ENCODE measurements at regions not wholly inside any gene's neighbourhood (a gene's known extent, or its start where the extent isn't known, plus 50 kb on each side); places are given as distances from the start of the nearest gene placed in this dataset.
"Not testable (repeated sequence)": the region's sequence is repeated elsewhere in the genome, so short reads cannot be mapped to it uniquely, and the experiment has no call there.

DNA sequence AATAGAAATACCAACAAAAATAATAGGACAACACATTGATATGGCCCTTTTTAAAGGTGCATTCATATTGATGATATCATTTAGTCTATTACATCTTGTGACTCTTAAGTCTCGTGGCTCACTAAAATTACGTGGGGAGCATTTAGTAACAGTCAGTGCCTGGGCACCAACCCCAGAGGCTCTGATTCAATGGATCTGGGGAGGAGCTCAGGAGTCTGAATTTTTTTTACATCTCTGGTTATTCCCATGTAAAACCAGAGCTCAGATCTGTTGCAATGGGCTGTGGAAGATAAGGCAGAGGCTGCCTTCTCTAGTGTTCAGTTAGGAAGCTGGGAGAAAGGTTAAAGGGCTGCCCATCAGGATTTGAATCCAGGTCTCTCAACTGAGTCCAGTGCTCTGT is 549.9 kb upstream of the CDH5 start:
- no peak for FAIRE-seq
- DNase-seq (ENCODE audit: low spot score) = no peak

GRCh38 chr16:65815707-65816106 is 550.8 kb upstream of the CDH5 start:
- DNase-seq (ENCODE audit: low spot score) = no peak
- no peak for FAIRE-seq

GRCh38 chr16:65813879-65814278 is 552.6 kb upstream of the CDH5 start:
- not testable (repeated sequence) for FAIRE-seq; DNase-seq (ENCODE audit: low spot score)

DNA sequence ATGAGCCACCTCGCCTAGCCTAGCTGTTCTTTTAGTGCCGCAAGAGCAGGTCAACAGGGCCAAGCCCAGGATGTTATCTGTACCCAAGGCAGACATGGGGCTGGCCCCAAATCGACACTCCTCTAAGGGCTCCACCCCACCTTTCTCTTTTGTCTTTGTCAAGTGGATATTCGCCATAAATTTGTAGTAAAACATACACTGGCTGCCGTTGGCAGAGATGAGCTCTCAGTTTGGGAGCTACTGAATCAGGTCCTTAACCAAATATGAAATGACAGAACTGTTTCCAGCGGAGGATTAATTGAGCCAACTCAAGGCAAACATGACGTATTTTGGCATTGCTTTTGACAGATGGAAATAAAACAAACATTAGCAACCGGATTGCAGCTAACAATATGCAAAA is 556.9 kb upstream of the CDH5 start:
- FAIRE-seq = no peak
- no peak for DNase-seq (ENCODE audit: low spot score)

DNA sequence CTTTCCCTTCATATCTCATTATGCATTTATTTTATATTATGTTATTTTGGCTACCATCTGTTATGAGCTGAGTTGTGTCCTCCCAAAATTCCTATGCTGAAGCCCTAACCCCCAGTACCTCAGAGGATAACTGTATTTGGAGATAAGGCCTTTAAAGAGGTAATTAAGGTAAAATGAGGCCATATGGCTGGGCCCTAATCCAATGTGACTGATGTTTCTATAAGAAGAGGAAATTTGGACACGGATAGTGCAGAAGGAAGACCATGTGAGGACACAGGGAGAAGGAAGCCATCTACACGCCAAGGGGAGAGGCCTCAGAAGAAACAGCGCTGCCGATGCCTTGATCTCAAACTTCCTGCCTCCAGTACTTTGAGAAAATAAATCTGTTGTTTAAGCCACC is 557.7 kb upstream of the CDH5 start:
- FAIRE-seq = no peak
- no peak for DNase-seq (ENCODE audit: low spot score)

DNA sequence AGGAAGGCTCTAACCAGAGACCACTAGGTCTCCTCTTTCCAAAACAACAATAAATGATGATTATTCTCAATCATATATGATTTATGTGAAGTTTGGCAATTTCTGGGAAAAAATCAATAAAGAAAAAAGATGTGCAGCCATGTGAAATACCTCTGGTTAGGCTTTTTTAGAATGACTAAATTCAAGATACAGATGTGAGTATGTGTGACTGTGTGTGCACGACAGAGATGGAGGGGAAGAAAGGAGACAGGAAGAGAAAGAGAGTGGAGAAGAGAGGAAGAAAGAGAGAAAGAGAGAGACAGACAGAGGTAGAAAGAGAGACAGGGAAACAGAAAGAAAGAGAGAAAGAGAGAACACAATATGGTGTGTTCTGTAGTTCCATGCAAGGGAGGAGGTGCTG is 558.6 kb upstream of the CDH5 start:
- no peak for FAIRE-seq
- DNase-seq (ENCODE audit: low spot score) = no peak

DNA sequence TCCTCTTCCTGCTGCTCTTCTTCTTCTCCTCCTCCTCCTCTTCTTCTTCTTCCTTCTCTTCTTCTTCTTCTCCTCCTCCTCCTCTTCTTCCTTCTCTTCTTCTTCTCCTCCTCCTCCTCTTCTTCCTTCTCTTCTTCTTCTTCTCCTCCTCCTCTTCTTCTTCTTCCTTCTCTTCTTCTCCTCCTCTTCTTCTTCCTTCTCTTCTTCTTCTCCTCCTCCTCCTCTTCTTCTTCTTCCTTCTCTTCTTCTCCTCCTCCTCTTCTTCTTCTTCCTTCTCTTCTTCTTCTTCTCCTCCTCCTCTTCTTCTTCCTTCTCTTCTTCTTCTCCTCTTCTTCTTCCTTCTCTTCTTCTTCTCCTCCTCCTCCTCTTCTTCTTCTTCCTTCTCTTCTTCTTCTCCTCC is 560.8 kb upstream of the CDH5 start:
- not testable (repeated sequence) for DNase-seq (ENCODE audit: low spot score); FAIRE-seq

DNA sequence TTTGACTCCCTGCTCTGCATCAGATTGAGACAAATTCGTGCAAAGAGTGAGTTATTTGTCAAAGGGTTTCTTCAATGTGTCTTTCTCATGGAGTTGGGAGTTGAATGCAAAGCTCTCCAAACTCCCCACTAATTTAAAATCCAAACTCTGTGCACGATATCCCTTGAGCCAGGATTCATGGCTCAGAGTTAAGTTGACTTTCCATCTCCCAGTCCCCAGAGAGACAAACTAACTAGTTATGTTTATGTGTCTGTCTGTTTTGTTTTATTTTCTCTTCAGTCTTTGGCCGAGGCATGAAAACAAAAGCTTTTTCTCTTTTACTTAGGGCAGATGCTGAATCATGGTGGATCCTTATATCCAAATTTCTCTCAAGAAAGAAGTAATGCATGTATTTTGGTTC is 570.0 kb upstream of the CDH5 start:
- FAIRE-seq = no peak
- no peak for DNase-seq (ENCODE audit: low spot score)

- no peak for DNase-seq (ENCODE audit: low spot score)
These were observed 571.5 kb upstream of the CDH5 start for GRCh38 chr16:65794973-65795372.

DNA sequence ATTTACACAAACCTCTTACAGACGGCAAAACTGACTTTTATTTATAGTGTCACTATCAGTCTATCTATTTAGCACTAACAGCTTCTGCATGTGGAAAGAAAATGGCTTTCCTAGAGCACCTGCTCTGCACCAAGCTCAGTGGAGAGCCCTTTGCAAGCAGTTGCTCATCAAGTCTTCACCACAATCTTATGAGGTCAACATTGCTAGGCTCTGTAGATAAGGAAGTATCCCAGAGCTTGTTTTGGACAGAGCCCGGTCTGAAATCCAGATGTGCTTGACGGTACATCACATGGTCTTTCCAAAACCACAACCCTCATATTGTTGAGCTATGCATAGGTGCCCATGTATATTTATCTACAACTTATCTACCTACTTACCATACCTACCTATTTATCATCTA is 572.7 kb upstream of the CDH5 start:
- no peak for FAIRE-seq

More at GRCh38 chr16:65794973-65795372, 571.5 kb upstream of the CDH5 start:
- FAIRE-seq = no peak

GRCh38 chr16:65790768-65791167 is 575.7 kb upstream of the CDH5 start:
- DNase-seq (ENCODE audit: low spot score) (no peak), FAIRE-seq (no peak)

More for the DNA sequence above, 572.7 kb upstream of the CDH5 start:
- no peak for DNase-seq (ENCODE audit: low spot score)

- no peak for DNase-seq (ENCODE audit: low spot score)
- no peak for FAIRE-seq
These were observed 577.1 kb upstream of the CDH5 start for GRCh38 chr16:65789161-65789945.

GRCh38 chr16:65788434-65789140 is 577.9 kb upstream of the CDH5 start:
- DNase-seq (ENCODE audit: low spot score) = no peak
- FAIRE-seq = no peak

DNA sequence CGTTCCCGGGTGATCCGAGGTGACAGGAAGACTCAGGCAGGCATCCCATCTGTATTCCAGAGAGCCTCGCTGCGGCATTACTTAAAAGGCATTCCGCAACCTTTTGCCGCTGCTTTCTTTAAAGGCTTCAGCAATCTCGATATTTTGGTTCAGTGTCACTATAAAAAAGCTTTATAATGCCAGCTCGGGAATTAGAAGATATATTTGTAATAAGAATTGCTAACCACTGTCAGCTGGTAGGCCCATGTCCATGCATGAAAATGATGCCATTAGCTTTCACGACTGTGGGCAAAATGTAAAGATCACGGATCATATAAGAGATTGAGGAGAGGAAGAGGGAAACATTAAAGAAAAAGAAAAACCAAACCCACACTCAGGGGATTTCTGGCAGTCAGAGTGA is 578.6 kb upstream of the CDH5 start:
- DNase-seq (ENCODE audit: low spot score) = no peak
- FAIRE-seq = no peak

DNA sequence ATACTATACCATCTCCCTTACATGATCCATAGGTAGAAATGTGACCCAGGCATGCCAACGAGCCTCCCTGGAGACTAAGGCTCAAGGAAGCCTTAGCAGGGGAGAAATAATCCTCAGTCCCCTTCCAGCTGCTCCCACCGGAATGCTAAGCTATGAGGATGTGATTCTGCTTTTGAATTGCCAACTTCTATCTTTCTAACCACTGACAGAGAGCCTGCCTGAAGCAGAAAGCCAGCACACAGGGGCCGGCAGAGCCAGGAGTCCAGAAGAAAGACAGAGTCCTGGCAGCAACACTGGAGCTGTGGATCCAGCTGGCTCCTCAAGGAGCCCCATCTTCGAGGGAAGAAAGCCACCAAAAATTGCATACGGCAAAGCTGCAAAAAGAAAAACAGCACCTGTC is 579.6 kb upstream of the CDH5 start:
- FAIRE-seq (no peak), DNase-seq (ENCODE audit: low spot score) (no peak)

DNA sequence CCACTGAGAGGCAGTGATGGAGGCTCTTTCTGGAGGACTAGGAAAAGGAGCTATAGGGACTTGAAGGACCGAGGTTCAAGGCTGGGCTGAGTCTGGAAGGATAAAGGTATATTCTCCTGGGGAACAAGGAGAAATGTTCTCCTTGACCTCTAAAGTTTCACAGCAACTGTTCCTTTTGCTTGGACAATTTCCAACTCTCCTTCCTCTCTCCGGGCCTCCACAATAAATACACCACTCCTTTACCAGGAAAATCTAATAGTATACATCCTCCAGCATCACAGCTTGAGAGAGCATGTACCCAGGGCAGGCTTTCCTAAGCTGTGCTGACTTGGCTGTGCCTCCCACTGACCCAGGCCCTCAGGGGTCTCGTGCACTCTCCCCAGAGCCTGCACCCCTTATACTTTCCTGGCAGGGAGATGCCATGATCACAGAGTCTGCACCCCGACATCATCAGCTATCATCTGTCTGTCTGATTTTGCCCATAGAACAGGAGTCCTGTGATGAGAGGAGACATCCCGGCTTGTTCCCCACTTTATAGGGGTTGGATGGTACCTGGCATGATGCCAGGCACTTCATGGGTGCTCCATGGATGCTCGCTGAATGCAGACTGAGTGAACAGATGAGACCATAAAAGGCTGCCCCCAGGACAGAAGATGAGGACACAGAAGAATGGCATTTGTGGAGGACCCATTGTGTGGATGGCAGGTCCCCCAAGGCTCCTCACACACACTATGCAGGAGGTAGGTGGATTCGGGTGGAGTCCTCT is 582.6 kb upstream of the CDH5 start:
- DNase-seq (ENCODE audit: low spot score) (no peak), FAIRE-seq (no peak)

DNA sequence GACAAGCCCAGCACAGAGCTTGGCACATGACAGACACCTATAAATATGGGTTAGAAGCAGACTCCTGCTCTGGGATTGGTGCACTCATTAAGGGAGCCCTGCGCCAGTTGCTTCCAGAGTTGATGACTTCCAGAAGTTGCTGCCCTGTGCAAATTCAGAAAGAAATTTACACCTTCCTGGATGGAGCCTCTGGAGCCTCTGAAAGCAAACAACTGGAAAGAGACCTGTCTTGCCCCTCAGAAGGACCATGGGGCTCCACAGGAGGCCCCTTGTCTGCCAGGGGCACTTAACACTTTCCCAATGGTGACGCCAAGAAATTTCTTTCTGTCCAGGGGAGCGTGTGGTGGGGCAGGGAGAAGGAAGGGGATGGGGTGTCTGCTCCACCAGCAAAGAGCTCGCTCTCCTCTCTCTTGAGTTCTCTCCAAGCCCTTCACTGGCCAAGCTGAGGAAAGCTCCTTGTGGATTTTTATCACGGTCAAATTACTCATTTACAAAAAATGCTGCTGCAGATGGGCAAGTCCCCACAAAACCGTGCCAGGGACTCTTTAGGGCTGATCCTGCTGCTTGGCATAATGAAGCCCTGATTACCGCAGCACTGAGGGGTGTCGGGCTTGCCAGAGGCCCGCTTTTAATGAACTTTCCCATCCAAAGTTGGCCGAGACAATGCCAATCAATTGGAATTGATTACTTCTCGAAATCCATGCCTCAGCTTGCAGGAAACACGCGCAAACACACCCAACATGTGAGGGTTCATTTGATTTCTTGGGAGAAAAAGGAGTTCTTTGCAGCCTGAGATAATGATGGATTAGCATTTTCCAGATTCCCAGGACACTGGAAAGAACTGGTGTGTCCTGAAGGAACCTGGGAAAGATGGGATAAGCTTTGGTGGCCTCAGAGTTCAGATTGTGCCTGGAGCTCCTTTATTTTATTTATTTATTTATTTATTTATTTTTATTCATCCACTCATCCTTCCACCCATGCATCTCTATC is 583.6 kb upstream of the CDH5 start:
- no peak for DNase-seq (ENCODE audit: low spot score)

DNA sequence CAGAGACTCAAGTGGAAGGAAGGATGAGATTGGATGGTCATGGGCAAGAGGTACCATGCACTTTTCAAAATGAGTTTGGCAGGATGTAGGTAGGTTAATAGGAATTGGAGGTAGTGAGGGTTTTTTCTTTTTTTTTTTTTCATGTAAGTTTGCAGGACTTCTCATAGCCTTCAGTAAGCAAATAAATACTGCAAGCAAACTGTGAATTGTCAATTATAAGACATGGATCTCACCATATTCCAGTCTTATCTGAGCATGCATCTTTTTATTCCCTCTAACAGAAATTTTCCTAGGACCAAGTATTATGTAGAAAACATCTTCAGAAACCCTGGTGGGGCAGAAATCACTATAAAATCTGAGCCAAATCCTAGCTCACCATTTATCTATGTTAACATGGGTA is 584.6 kb upstream of the CDH5 start:
- DNase-seq (ENCODE audit: low spot score) (no peak), FAIRE-seq (no peak)

More for the DNA sequence above, 583.6 kb upstream of the CDH5 start:
- FAIRE-seq = no peak

DNA sequence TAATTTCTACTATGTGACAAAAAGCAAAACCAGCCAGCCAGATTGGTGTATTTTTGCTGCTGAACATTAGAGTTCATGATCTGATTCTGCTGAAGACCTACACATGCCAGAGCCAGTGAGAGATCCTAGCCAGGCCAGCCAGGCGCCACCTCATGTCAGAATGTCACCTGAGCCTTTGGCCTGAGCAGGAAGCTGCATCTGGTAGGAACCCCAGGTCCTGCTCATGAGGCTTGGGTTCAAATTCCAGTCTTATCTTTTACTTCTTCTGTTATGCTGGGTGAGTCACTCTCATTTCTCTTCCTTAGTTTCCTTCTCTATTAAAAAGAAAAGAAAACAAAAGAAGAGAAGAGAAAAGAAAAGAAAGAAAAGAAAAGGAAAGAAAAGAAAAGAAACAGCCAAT is 585.1 kb upstream of the CDH5 start:
- FAIRE-seq = no peak
- DNase-seq (ENCODE audit: low spot score) = no peak

DNA sequence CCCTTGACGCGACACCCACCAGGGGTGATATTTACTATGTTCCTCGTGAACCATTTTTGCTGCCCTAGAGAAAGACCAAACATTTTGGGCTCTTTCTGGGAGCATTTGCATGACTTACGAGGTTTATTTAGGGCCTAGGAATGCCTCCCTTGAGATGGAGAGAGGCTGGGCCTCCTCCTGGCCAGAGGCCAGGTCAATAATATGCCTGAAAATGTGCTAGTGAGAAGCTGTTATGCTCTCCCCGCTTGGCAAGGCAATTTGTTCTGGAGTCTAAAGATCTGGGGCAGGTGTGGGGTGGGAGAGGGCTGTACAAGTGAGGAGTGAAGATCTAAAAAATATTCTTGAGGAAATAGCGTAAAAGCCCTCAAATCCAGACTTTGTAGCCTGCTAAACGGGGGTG is 587.3 kb upstream of the CDH5 start:
- no peak for FAIRE-seq
- no peak for DNase-seq (ENCODE audit: low spot score)

- DNase-seq (ENCODE audit: low spot score) (no peak), FAIRE-seq (no peak)
These were observed 589.8 kb upstream of the CDH5 start for GRCh38 chr16:65776639-65777183.
